ENCODE measurements at regions not wholly inside any gene's neighbourhood (a gene's known extent, or its start where the extent isn't known, plus 50 kb on each side); places are given as distances from the start of the nearest gene placed in this dataset.

DNA sequence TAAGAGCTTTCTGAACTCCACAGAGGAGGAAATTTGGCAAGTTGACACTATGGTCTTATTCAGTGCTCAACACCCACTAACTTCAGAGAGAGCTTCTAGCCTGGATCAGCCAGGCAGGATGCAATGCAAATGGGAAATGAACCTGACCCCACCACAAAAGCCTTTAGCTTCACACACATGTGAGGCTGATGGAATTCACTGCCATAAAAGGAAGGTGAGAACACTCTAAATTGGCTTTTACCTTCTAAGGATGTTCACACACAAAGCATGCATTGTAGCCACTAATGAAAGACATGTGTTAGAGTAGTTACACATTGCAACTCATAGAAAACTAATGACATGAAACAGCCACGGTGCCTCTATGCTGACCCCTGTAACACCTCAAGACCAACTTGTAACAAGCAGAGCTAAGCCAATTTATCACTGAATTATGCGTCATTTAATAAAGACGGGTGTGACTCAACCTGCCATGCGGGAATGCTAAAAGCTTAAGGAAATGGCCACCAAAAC lies 262.1 kb downstream of the HACE1 start:
- TF ChIP-seq CTCF (IDR thresholded peaks at IDR 0.05) (no peak), SIN3A (IDR thresholded peaks at IDR 0.05; ENCODE audit: borderline replicate concordance, insufficient read depth, low read depth, low read length) (no peak), REST (IDR thresholded peaks at IDR 0.05; ENCODE audit: insufficient read depth in 1 of 2, low read depth in 2 of 2, low read length in 1 of 2) (no peak)

All from Panc1 (cell line).